Vagina (tissue), 2 donors: ENCODE measurements at regions not wholly inside any gene's neighbourhood (a gene's known extent, or its start where the extent isn't known, plus 50 kb on each side); places are given as distances from the start of the nearest gene placed in this dataset.

ENCODE experiments used
- DNase-seq, 2 donors: peaks; one replicate each; pipeline ENCODE4 v3.0.0-alpha.2; 2017; ENCODE audit errors: extremely low spot score in 2 of 2
- H3K27ac ChIP-seq: fragments of 200-600 bp; sonication (generic); one replicate; pipeline ENCODE4 v1.5.1; 2019
- H3K27me3 ChIP-seq: fragments of 200-600 bp; sonication (generic); one replicate; pipeline ENCODE4 v1.5.1; 2019
- H3K36me3 ChIP-seq, 2 donors: fragments of 200-600 bp; sonication (generic); one replicate each; pipeline ENCODE4 v1.5.1; 2017 to 2019
- H3K4me1 ChIP-seq: fragments of 200-600 bp; sonication (generic); one replicate; pipeline ENCODE4 v1.5.1; 2019
- H3K4me3 ChIP-seq, 2 donors: fragments of 200-600 bp; sonication (generic); 1 replicate in 1 of 2; 2 replicates in 1 of 2; pipeline ENCODE4 v1.5.1; 2016 to 2019
- H3K9me3 ChIP-seq: fragments of 200-600 bp; sonication (generic); one replicate; pipeline ENCODE4 v1.5.1; 2019
- POLR2A ChIP-seq, 2 donors: fragments of 450-650 bp; IDR thresholded peaks; one replicate each; pipeline ENCODE4 v1.6.1; 2017; ENCODE audit warnings: antibody characterized with exemption in 2 of 2, mild to moderate bottlenecking in 2 of 2, moderate library complexity in 2 of 2
- POLR2AphosphoS5 ChIP-seq, 2 donors: sonication (generic); formaldehyde crosslinking; IDR thresholded peaks; one replicate each; pipeline ENCODE4 v1.9.0; 2017; ENCODE audit warnings: antibody characterized with exemption in 2 of 2, mild to moderate bottlenecking in 2 of 2, low read depth in 1 of 2; ENCODE audit not compliant: insufficient read depth in 1 of 2
- intact Hi-C: fragments of 100-400 bp; cut with DNase I; formaldehyde crosslinking; loops from one replicate; pipeline ENCODE4 v1.15.1; 2023
- TF ChIP-seq, protein P1 (sequence below), 3 experiments: fragments of 450-650 bp in 2 of 3; fragments of 200-600 bp in 1 of 3; sonication (generic) in 1 of 3; IDR thresholded peaks; one replicate each; pipeline ENCODE4 v1.5.1; 2017 to 2019; ENCODE audit warnings: antibody characterized with exemption in 3 of 3, mild to moderate bottlenecking in 2 of 3, moderate library complexity in 2 of 3

DNA sequence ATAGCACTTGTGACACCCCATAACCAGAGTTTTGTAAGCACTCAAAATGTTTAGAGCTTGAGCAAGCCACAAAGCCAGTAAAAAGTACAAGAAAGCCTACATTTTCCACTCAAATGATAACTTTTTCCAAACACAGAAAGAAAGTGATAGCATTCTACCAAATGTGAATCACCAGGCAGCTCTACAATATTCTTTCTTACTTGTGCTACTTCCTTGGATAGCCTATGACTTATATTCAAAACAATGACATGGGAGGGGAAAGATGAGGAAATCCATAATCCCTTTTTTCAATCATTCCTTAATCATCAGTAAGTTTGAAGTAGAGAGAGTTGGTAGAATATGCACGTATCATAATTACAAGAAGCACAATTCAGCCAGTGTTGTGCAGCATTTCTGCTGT is 650.8 kb upstream of the PCDH9 start:
- Histone ChIP-seq H3K9me3 (no peaks in the 10 kb centered on the region), H3K36me3 (no peaks in the 10 kb centered on the region), H3K27ac (no peak overlapping the region), H3K4me1 (no peaks in the 10 kb centered on the region), H3K4me3 (no peak overlapping the region), H3K27me3 (no peaks in the 10 kb centered on the region)
- DNase-seq = no peak
- no peak for TF ChIP-seq POLR2AphosphoS5 (IDR thresholded peaks at IDR 0.05; ENCODE audit: insufficient read depth in 1 of 2, low read depth in 1 of 2)
- TF ChIP-seq, protein P1, sequence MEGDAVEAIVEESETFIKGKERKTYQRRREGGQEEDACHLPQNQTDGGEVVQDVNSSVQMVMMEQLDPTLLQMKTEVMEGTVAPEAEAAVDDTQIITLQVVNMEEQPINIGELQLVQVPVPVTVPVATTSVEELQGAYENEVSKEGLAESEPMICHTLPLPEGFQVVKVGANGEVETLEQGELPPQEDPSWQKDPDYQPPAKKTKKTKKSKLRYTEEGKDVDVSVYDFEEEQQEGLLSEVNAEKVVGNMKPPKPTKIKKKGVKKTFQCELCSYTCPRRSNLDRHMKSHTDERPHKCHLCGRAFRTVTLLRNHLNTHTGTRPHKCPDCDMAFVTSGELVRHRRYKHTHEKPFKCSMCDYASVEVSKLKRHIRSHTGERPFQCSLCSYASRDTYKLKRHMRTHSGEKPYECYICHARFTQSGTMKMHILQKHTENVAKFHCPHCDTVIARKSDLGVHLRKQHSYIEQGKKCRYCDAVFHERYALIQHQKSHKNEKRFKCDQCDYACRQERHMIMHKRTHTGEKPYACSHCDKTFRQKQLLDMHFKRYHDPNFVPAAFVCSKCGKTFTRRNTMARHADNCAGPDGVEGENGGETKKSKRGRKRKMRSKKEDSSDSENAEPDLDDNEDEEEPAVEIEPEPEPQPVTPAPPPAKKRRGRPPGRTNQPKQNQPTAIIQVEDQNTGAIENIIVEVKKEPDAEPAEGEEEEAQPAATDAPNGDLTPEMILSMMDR (IDR thresholded peaks at IDR 0.05) = no peak
- intact Hi-C loops = no loop called here

GRCh38 chr13:67878376-67878775 is 648.2 kb upstream of the PCDH9 start:
- DNase-seq = no peak
- no peaks in the 10 kb centered on the region for H3K9me3 ChIP-seq
- no peak overlapping the region for H3K27ac ChIP-seq
- TF ChIP-seq POLR2AphosphoS5 (IDR thresholded peaks at IDR 0.05; ENCODE audit: insufficient read depth in 1 of 2, low read depth in 1 of 2) (no peak), POLR2A (IDR thresholded peaks at IDR 0.05) (no peak)
- TF ChIP-seq, protein P1 (IDR thresholded peaks at IDR 0.05) = no peak
- intact Hi-C loops = no loop called here
- H3K4me1 ChIP-seq = no peaks in the 10 kb centered on the region
- H3K4me3 ChIP-seq = no peak overlapping the region
- H3K27me3 ChIP-seq = no peaks in the 10 kb centered on the region
- no peaks in the 10 kb centered on the region for H3K36me3 ChIP-seq

DNA sequence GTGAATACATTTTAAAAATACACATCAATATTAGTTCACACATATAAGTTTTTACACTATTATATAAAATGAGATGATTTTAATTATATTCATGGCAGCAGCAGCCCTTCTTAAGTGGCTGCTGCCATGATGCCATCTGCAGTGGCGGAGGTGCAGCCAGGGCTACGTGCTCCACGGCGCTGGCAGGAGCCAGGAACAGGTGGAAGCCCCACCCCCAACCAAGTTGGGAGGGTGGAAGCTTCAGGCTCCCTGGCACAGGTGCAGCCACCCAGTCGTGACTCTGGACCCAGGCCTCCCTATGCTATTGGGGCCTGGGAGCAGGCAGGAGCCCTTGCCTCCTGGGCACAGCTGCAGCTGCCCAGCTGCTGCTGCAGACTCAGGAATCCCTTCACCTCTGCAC is 646.9 kb upstream of the PCDH9 start:
- H3K27me3 ChIP-seq = no peaks in the 10 kb centered on the region

GRCh38 chr13:67867206-67867605 is 637.1 kb upstream of the PCDH9 start:
- TF ChIP-seq, protein P1 (IDR thresholded peaks at IDR 0.05) = no peak
- no peak for TF ChIP-seq POLR2AphosphoS5 (IDR thresholded peaks at IDR 0.05; ENCODE audit: insufficient read depth in 1 of 2, low read depth in 1 of 2)
- no peak for TF ChIP-seq POLR2A (IDR thresholded peaks at IDR 0.05)
- Histone ChIP-seq H3K27me3 (no peaks in the 10 kb centered on the region), H3K36me3 (no peaks in the 10 kb centered on the region), H3K27ac (no peak overlapping the region), H3K4me1 (no peaks in the 10 kb centered on the region), H3K9me3 (no peaks in the 10 kb centered on the region), H3K4me3 (no peak overlapping the region)
- intact Hi-C loops = no loop called here
- DNase-seq = no peak

More for the DNA sequence above, 646.9 kb upstream of the PCDH9 start:
- Histone ChIP-seq H3K36me3 (no peaks in the 10 kb centered on the region), H3K4me1 (no peaks in the 10 kb centered on the region), H3K4me3 (no peak overlapping the region), H3K27ac (no peak overlapping the region), H3K9me3 (no peaks in the 10 kb centered on the region)
- DNase-seq = no peak
- TF ChIP-seq POLR2AphosphoS5 (IDR thresholded peaks at IDR 0.05; ENCODE audit: insufficient read depth in 1 of 2, low read depth in 1 of 2) (no peak), POLR2A (IDR thresholded peaks at IDR 0.05) (no peak)
- TF ChIP-seq, protein P1 (IDR thresholded peaks at IDR 0.05) = no peak
- intact Hi-C loops = no loop called here

GRCh38 chr13:67860315-67860714 is 630.2 kb upstream of the PCDH9 start:
- Histone ChIP-seq H3K36me3 (no peaks in the 10 kb centered on the region), H3K4me1 (peaks cover 4% of the 10 kb centered on the region), H3K9me3 (no peaks in the 10 kb centered on the region), H3K27me3 (no peaks in the 10 kb centered on the region), H3K4me3 (no peak overlapping the region), H3K27ac (no peak overlapping the region)
- intact Hi-C loops = no loop called here
- TF ChIP-seq POLR2A (IDR thresholded peaks at IDR 0.05) (no peak), POLR2AphosphoS5 (IDR thresholded peaks at IDR 0.05; ENCODE audit: insufficient read depth in 1 of 2, low read depth in 1 of 2) (no peak)
- TF ChIP-seq, protein P1 (IDR thresholded peaks at IDR 0.05) = no peak
- no peak for DNase-seq
